T-helper 2 cell treated with Interferon-gamma antibody and Interleukin-4, amounts not matched to agents 100 ng/mL and 5 ng/mL, for 36 hours (primary cell): ENCODE measurements at regions not wholly inside any gene's neighbourhood (a gene's known extent, or its start where the extent isn't known, plus 50 kb on each side); places are given as distances from the start of the nearest gene placed in this dataset.
"Not testable (repeated sequence)": the region's sequence is repeated elsewhere in the genome, so short reads cannot be mapped to it uniquely, and the experiment has no call there.

Experiments used
- intact Hi-C: fragments of 100-400 bp; cut with micrococcal nuclease; formaldehyde crosslinking; loops from one replicate; pipeline ENCODE4 v1.15.1; 2023

GRCh38 chr2:8142461-8142860, 539.4 kb upstream of the ID2 start:
- intact Hi-C loops, result no loop called here

GRCh38 chr2:8144131-8144631, 537.7 kb upstream of the ID2 start:
- intact Hi-C loops, result no loop called here

- intact Hi-C loops, result no loop called here
Observed at GRCh38 chr2:8144785-8145184, 537.1 kb upstream of the ID2 start.

- intact Hi-C loops, result not testable (repeated sequence)
Observed at GRCh38 chr2:8145375-8145774, 536.5 kb upstream of the ID2 start.

GRCh38 chr2:8146132-8147005, 535.5 kb upstream of the ID2 start:
- intact Hi-C loops, result no loop called here

- intact Hi-C loops, result no loop called here
Observed at GRCh38 chr2:8148260-8149006, 533.4 kb upstream of the ID2 start.

GRCh38 chr2:8149007-8149405, 532.9 kb upstream of the ID2 start:
- intact Hi-C loops, result no loop called here

- intact Hi-C loops, result no loop called here
Observed at GRCh38 chr2:8149985-8150539, 531.8 kb upstream of the ID2 start.

- intact Hi-C loops, result no loop called here
Observed at GRCh38 chr2:8151888-8152287, 530.0 kb upstream of the ID2 start.

GRCh38 chr2:8152392-8153257, 529.2 kb upstream of the ID2 start:
- intact Hi-C loops, result no loop called here

- intact Hi-C loops, result no loop called here
Observed at GRCh38 chr2:8153258-8153718, 528.6 kb upstream of the ID2 start.

- intact Hi-C loops, result no loop called here
Observed at GRCh38 chr2:8154270-8154669, 527.6 kb upstream of the ID2 start.

- intact Hi-C loops, result loop anchor here (1.0 kb wide), 1 partner anchor 105 kb away; no protein-coding TSS in a partner anchor
Observed at GRCh38 chr2:8154936-8155335, 526.9 kb upstream of the ID2 start.

- intact Hi-C loops, result no loop called here
Observed at GRCh38 chr2:8157621-8158430, 524.0 kb upstream of the ID2 start.

GRCh38 chr2:8158711-8159110, 523.1 kb upstream of the ID2 start:
- intact Hi-C loops, result no loop called here

GRCh38 chr2:8159211-8159965, 522.5 kb upstream of the ID2 start:
- intact Hi-C loops, result no loop called here

- intact Hi-C loops, result no loop called here
Observed at GRCh38 chr2:8159966-8160603, 521.8 kb upstream of the ID2 start.

- intact Hi-C loops, result no loop called here
Observed at GRCh38 chr2:8160959-8161358, 520.9 kb upstream of the ID2 start.

GRCh38 chr2:8162552-8162951, 519.3 kb upstream of the ID2 start:
- intact Hi-C loops, result no loop called here
